IPS DF 4.7 (cell line): ENCODE measurements at regions not wholly inside any gene's neighbourhood (a gene's known extent, or its start where the extent isn't known, plus 50 kb on each side); places are given as distances from the start of the nearest gene placed in this dataset.
"Not testable (repeated sequence)": the region's sequence is repeated elsewhere in the genome, so short reads cannot be mapped to it uniquely, and the experiment has no call there.

Source experiments
- DNase-seq: peaks from one replicate; pipeline ENCODE4 v3.0.0-alpha.2; 2013; ENCODE audit warnings: low spot score; ENCODE audit errors: extremely low read depth

- no peak for DNase-seq
Measured at GRCh38 chr10:30736685-30737232, 107.2 kb upstream of the LYZL2 start.

- DNase-seq = no peak
Measured at GRCh38 chr10:30734901-30735300, 105.3 kb upstream of the LYZL2 start.

- DNase-seq = no peak
Measured at GRCh38 chr10:30732671-30733070, 103.1 kb upstream of the LYZL2 start.

- no peak for DNase-seq
Measured at GRCh38 chr10:30731963-30732362, 102.4 kb upstream of the LYZL2 start.

- no peak for DNase-seq
Measured at GRCh38 chr10:30730306-30730705, 100.8 kb upstream of the LYZL2 start.

- DNase-seq = no peak
Measured at GRCh38 chr10:30728766-30729165, 99.2 kb upstream of the LYZL2 start.

GRCh38 chr10:30728127-30728526 is 98.6 kb upstream of the LYZL2 start:
- no peak for DNase-seq

- no peak for DNase-seq
Measured at GRCh38 chr10:30727524-30727923, 98.0 kb upstream of the LYZL2 start.

- DNase-seq = not testable (repeated sequence)
Measured at GRCh38 chr10:30726783-30727414, 97.3 kb upstream of the LYZL2 start.

GRCh38 chr10:30725661-30726060 is 96.1 kb upstream of the LYZL2 start:
- no peak for DNase-seq

- no peak for DNase-seq
Measured at GRCh38 chr10:30724296-30724695, 94.7 kb upstream of the LYZL2 start.

GRCh38 chr10:30722956-30723620 is 93.5 kb upstream of the LYZL2 start:
- DNase-seq = no peak

GRCh38 chr10:30719832-30720231 is 90.3 kb upstream of the LYZL2 start:
- DNase-seq = no peak

- DNase-seq = no peak
Measured at GRCh38 chr10:30709700-30710358, 80.3 kb upstream of the LYZL2 start.

- DNase-seq = no peak
Measured at GRCh38 chr10:30709229-30709628, 79.7 kb upstream of the LYZL2 start.

- DNase-seq = no peak
Measured at GRCh38 chr10:30708234-30708633, 78.7 kb upstream of the LYZL2 start.

GRCh38 chr10:30706189-30706588 is 76.6 kb upstream of the LYZL2 start:
- DNase-seq = not testable (repeated sequence)

- DNase-seq = no peak
Measured at GRCh38 chr10:30705625-30706149, 76.1 kb upstream of the LYZL2 start.

GRCh38 chr10:30705101-30705624 is 75.6 kb upstream of the LYZL2 start:
- DNase-seq = no peak

GRCh38 chr10:30704601-30705100 is 75.1 kb upstream of the LYZL2 start:
- not testable (repeated sequence) for DNase-seq

- no peak for DNase-seq
Measured at GRCh38 chr10:30704026-30704600, 74.6 kb upstream of the LYZL2 start.
